ENCODE measurements at regions not wholly inside any gene's neighbourhood (a gene's known extent, or its start where the extent isn't known, plus 50 kb on each side); places are given as distances from the start of the nearest gene placed in this dataset.

GRCh38 chr16:9402293-9402860 is 310.9 kb downstream of the HAPSTR1 start:
- no peak for DNase-seq
- H3K9me3 ChIP-seq (ENCODE audit: control insufficient read depth, insufficient read depth, low read length), result no peaks in the 10 kb centered on the region
- WGBS (ENCODE audit: insufficient coverage), result 69% methylated on average over 5 of the region's 5 CpGs
- H3K4me3 ChIP-seq (ENCODE audit: low read length), result no peak overlapping the region
- H3K36me3 ChIP-seq (ENCODE audit: control insufficient read depth, insufficient read depth, low read length), result no peaks in the 10 kb centered on the region
- peaks cover 0 to 2% of the 10 kb centered on the region in 2 donors for H3K27me3 Mint-ChIP-seq (ENCODE audit: low read depth in 2 of 2)
- no peaks in the 10 kb centered on the region for H3K27me3 ChIP-seq (ENCODE audit: control insufficient read depth, insufficient read depth, low read length)
- no peaks in the 10 kb centered on the region for H3K4me1 ChIP-seq (ENCODE audit: control insufficient read depth, insufficient read depth, low read length)
- H3K4me3 Mint-ChIP-seq, result no peak overlapping the region
- H3K36me3 Mint-ChIP-seq, result no peaks in the 10 kb centered on the region
- no peak overlapping the region for H3K27ac ChIP-seq (ENCODE audit: low read length)
- intact Hi-C loops (cut with micrococcal nuclease), result no loop called here
- no peak for ATAC-seq
- H3K9me3 Mint-ChIP-seq, result peaks cover 0 to 3% of the 10 kb centered on the region in 2 donors
- H3K27ac Mint-ChIP-seq, result no peak overlapping the region
- H3K4me1 Mint-ChIP-seq, result no peaks in the 10 kb centered on the region
- no peak for TF ChIP-seq CTCF (IDR thresholded peaks at IDR 0.05)

- H3K9me3 ChIP-seq (ENCODE audit: control insufficient read depth, insufficient read depth, low read length), result no peaks in the 10 kb centered on the region
- no peaks in the 10 kb centered on the region for H3K9me3 Mint-ChIP-seq
- H3K27ac Mint-ChIP-seq, result no peak overlapping the region
- H3K4me3 ChIP-seq (ENCODE audit: low read length), result no peak overlapping the region
- H3K36me3 ChIP-seq (ENCODE audit: control insufficient read depth, insufficient read depth, low read length), result no peaks in the 10 kb centered on the region
- H3K27ac ChIP-seq (ENCODE audit: low read length), result no peak overlapping the region
- WGBS (ENCODE audit: insufficient coverage), result 96% methylated on average over 6 of the region's 6 CpGs
- H3K36me3 Mint-ChIP-seq, result no peaks in the 10 kb centered on the region
- H3K4me3 Mint-ChIP-seq, result no peak overlapping the region
- H3K27me3 ChIP-seq (ENCODE audit: control insufficient read depth, insufficient read depth, low read length), result no peaks in the 10 kb centered on the region
- no peaks in the 10 kb centered on the region for H3K27me3 Mint-ChIP-seq (ENCODE audit: low read depth in 2 of 2)
- DNase-seq (no peak), ATAC-seq (no peak)
- H3K4me1 Mint-ChIP-seq, result no peaks in the 10 kb centered on the region
- intact Hi-C loops (cut with micrococcal nuclease), result no loop called here
- H3K4me1 ChIP-seq (ENCODE audit: control insufficient read depth, insufficient read depth, low read length), result no peaks in the 10 kb centered on the region
- TF ChIP-seq CTCF (IDR thresholded peaks at IDR 0.05), result no peak
Measured at GRCh38 chr16:9404811-9405210, 313.4 kb downstream of the HAPSTR1 start.

GRCh38 chr16:9406038-9406712 is 314.7 kb downstream of the HAPSTR1 start:
- no peaks in the 10 kb centered on the region for H3K4me1 Mint-ChIP-seq
- H3K36me3 Mint-ChIP-seq, result no peaks in the 10 kb centered on the region
- Histone ChIP-seq H3K4me3 (ENCODE audit: low read length) (no peak overlapping the region), H3K27me3 (ENCODE audit: control insufficient read depth, insufficient read depth, low read length) (no peaks in the 10 kb centered on the region), H3K4me1 (ENCODE audit: control insufficient read depth, insufficient read depth, low read length) (no peaks in the 10 kb centered on the region), H3K9me3 (ENCODE audit: control insufficient read depth, insufficient read depth, low read length) (no peaks in the 10 kb centered on the region), H3K27ac (ENCODE audit: low read length) (no peak overlapping the region), H3K36me3 (ENCODE audit: control insufficient read depth, insufficient read depth, low read length) (no peaks in the 10 kb centered on the region)
- H3K27ac Mint-ChIP-seq, result no peak overlapping the region
- intact Hi-C loops (cut with micrococcal nuclease), result no loop called here
- H3K9me3 Mint-ChIP-seq, result no peaks in the 10 kb centered on the region
- H3K4me3 Mint-ChIP-seq, result no peak overlapping the region
- WGBS (ENCODE audit: insufficient coverage), result 65% methylated on average over 2 of the region's 4 CpGs
- DNase-seq, result no peak
- no peaks in the 10 kb centered on the region for H3K27me3 Mint-ChIP-seq (ENCODE audit: low read depth in 2 of 2)
- no peak for ATAC-seq
- TF ChIP-seq CTCF (IDR thresholded peaks at IDR 0.05), result no peak
